DMS 273 (cell line): ENCODE measurements at regions not wholly inside any gene's neighbourhood (a gene's known extent, or its start where the extent isn't known, plus 50 kb on each side); places are given as distances from the start of the nearest gene placed in this dataset.

Experiments
- DNase-seq: peaks from one replicate; lab custom pipeline; 2025; ENCODE audit not compliant: unreplicated experiment; lab: John Stamatoyannopoulos, UW

DNA sequence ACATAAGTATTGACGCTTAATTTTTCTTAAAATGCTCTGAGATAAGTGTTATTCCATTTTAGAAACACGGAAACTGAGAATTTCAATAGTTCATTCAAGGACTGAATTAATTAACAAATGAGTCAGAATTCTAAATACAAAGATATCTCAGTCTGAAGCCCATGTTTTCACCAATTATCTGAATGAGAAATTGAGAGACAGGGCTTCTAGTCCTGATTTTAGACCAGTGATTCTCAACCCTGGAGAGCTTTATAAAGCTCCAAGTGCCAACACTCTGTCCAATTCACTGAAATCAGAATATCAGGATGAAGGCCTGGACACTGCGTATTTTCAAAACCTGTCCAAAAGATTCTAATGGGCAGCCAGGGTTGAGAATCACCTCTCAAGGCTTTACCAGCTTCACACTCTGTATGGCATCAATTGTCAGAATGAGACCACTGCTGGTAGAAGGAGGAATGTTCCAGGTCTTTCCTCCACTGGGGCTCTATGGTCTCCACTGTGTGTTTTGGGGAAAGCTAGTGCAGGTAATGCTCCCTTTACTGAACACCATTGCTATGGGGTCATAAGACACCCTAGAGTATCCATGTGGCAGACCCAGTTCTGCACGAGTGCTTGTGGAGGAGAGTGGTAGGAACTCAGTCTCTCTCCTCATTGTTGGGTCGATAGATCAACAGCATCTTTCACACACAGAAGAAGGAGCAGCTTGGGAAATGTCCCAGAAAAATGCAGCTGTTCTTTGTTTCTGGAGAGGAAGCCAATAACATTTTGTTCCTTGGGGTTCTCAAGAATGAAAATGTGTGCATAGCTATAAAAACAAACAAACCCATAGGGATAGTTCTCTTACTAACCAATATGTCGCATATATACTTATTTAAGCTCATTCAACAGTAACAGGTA lies 99.7 kb upstream of the OSMR start:
- no peak for DNase-seq

DNA sequence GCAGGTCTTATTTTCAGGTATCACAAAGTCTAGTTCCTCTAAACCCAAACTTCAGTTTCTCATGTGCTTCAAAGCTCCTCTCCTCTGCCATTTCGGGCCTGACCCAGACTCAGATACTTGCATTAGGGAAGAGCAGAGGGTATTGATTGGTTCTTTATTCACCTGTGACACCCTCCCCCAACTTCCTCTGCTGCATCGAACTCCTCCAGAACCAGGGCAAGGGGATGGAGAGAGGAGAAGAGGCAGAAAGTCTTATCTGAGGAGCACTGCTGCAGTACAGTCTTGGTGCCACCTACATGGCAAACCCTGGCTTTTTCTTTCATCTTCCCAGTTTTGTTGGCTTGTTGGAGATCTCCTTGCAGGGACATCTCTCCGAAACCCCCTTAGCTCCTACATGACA lies 96.0 kb upstream of the OSMR start:
- no peak for DNase-seq

DNA sequence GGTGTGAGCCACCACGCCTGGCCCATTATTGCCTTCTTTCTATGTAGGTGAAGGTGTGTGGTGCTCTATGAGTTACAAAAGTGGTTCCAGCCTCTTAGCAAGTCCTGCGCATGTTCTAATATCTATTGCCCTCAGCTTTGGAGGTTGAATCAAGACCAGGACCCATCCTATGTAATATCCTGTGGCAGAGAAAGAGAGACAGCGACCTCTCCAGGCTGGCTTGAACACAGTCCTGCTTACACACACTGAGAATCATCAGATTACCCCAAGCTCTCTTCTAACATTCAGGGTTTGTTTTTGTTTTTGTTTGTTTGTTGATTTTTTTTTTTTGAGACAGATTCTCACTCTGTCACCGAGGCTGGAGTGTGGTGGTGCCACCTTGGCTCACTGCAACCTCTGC lies 94.7 kb upstream of the OSMR start:
- peak; percentile 13 for DNase-seq

DNA sequence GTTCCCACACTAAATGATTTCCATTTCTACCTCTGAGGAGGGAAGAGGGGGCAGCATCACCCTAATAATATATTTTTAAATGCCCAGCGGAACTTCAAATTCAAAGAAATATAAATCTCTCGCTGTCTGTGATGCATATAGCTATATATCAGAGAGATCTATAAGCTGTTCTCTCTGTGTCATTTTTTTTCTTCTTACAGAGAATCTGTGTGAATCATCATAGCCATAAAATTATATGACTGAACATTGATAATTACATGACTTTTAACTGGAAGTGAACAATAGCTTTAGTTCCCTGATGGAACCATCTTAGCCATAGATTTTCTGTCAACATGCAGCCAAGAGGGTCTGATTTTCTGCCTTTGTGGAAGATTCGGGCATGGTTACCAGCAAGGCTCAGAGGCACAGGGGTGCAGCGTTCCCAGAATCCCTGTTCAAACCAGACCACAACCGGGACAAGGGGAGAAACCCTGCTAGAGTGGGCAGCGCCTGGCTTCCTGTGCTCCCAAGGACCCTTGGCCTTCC lies 93.7 kb upstream of the OSMR start:
- DNase-seq, result no peak

DNA sequence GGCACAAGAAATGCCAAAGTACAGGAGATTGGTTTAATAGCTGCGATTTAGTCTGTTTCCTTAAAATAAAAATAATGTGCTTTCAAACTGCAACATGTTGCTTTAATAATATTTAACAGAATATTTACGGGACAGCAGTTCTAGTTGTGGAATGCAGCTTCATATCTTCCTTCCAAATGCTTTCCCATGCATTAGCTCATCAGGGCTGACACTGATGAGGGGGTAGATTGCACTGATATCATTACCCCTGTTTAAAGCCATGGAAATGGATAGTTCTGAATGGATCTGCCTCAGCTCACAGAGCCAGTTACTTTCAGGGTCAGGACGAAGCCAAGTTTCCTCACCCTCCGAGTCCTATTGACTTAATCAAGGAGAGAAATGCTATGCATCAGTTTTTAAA lies 93.2 kb upstream of the OSMR start:
- DNase-seq, result no peak

DNA sequence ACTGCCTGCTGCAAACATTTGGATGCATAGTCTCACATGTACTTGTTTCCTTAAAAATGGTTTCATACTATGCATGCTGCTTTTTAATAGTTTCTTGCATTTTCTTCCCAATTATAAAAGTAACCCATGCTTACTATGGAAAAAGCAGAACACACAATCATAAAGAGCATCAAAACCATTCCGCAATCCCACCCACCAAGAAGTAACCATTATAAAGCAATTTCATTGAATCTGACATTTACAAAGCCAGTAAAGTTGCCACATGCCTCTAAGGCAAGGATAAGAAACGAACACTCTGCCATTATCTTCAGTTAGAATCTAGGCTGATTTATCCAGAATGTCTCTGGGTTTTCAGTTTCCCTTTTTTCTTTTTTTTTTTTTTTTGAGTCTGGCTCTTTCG lies 92.7 kb upstream of the OSMR start:
- DNase-seq, result no peak

DNA sequence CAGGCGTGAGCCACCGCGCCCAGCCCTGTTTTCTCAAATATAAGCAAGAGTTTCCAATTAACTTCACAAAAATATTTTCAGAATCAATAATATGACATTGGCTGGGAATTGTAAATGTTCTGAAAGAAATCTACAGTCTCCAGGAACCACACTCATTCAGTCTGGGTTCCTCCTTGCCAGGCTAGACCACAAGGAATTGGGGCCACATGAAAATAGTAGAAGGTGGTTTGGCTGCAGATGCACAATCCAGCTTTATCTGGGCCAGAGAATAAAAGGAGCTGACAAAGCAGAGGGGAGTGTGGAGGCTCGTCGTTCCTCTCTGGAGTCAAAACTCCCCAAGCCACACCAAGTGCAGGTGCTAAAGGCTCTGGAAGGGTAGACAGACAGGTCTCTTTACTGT lies 92.0 kb upstream of the OSMR start:
- no peak for DNase-seq

DNA sequence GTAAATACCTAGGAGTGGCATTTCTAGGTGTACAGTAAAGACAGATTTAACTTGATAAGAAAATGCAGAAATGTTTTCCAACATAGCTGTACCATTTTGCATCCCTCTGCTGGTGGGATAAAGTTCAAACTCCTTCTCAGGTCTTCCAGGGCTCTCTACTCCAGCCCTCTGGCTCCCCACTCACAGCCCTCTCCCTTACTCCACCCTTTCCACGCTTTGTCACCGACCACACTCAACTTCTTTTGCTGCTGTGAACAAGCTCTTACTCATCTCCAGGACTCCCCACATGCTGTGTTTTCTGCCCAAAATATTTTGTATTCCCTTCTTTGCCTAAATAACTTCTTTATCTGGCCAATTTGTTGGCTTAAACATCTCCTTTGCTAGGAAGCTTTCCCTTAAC lies 90.6 kb upstream of the OSMR start:
- DNase-seq, result no peak

DNA sequence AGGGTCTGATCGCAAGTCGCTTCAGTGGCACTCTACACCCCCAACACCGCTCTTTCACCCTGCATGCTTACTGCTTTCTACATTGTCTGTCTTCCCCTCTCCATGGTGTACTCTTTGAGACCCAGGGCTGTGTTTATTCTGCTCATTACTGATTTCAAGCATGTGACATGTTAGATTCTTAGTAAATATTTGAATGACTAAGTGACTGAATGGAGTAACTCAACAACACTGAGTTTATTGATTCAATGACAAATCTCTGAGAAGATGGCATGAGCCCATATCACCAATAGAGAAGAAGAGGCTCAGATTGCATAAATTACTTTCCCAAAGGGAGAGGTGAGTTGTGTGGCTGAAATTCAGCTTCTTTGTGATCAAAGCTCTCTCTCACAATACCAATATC lies 89.7 kb upstream of the OSMR start:
- no peak for DNase-seq

DNA sequence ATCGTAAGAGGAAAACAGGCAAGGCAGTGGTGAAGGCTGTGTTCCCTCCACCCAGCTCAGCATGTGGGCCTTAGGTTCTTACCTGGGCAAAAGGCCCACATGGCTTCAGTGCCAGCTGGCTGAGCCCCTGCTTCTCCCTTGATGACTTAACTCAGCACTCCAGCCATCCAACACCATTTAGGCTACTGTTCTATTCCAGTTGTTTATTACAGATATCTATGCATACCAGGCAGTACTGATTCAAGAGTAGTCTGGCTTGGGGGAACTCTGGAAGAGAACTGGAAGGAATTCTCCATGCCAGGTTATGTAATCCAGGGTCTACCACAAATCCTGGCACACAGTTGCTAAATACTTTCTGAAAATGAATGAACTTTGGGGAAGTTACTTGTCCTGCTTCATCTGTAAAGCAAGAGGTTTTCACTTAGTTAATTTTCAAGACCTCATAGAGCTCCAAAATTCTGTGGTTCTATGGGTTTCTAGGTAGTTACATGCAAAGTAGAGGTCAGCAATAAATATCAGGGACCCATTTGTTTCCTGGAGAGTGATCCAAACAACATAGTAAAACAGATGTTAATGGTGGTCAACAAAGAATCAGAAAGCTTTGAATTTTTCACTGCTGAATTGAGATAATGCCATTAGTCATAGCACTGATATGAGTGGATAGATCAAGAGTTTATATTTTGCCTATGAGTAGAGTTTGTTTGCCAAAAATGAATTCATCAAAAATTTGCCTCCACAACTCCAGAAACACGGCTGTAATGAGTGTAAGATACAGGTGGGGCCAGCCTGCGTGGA lies 88.2 kb upstream of the OSMR start:
- DNase-seq, result no peak

DNA sequence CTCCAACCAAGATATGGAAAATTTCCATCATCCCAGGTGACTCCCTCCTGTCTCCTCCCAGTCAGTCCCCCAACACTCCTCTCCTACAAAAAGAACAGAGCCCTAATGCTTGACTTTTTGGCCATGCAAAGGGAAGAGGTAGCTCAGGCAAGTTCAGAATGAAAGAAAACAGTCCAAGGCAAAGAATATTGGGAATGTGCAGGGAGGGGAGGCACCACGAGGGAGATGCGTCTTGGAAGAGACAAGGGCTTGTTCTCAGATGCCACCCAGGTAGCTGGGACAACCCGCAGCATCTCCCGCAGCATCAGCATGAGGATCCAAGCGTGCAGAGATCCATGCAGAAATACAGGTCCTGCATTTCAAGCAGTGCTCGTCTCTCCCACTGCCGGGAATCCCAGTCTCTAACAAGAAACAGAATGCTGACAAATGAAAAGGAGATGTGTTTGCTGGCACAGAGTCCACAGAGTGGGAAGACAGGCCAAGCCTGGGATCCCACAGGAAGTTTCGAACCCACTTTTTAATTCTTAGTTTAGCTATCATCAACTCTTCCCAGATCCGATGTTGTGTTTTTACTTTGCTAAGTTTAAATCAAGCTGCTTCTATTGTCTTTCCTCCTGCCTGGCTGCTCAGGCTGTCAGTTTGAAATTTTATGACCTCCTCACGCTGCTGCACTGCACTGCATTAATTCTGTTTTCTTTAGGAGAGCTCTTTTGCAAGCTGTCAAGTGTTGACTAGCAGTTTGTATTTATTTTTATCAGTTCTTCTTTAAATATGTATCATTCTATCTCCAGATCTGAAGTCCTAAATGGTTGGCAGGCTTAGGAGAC lies 86.8 kb upstream of the OSMR start:
- peak; percentile 12 for DNase-seq

DNA sequence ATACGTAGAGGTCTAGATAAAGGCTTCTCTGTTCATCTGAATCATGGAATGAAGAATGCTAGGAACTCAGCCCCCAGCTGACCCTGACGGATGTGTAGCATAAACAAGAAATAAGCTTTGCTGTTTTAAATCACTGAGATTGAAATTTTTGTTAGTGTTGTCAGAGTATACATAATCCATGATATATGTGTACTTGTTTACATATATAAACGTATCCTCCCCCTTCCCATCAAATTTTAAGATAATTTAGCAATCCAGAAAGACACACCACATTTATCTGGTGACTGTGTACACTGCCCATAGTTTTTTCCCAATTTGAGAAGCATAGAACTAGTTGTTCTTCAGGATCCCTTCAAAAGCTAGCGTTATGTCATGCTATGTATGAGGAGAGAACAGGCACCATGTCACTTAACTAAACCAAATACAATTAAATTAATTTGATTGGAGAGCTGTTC lies 80.8 kb upstream of the OSMR start:
- DNase-seq, result no peak

DNA sequence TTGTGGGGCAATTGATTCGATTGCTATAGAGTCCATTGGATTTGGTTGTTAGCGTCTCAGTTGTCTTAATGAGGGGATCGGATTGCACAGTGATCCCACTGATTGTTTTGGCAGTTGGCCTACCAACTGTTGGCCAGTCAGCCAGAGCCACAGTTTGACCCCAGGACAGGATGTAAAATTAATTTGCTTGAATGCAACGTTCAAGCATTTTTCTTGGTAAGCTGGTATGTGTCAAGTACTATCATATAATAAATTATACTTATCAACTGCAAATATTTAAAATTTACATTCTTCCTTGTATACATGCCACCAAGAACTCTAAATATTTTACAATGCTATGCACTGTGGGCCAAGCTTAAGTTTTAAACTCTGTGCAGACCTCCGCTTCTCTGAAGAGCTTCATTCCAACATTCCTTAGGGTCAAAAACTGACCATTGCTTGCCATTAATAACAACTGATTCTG lies 80.4 kb upstream of the OSMR start:
- no peak for DNase-seq

DNA sequence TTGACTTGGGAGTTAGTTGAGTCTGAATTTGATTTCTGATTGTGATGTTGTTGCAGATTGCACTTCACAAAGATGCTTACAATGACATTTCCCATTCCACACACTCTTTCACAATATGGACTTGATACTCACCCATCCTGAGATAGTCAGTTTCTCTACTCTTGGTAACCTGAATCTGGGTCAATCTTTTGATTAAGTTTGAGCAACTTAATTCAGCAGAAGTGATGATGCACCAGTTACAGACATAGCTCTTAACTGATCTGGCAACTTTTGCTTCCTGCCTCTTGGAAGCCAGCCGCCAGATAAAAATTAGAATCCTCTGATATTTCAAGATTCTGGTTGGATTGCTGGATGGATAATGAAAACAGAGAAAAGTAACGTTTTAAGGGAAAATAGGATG lies 79.7 kb upstream of the OSMR start:
- DNase-seq, result no peak

DNA sequence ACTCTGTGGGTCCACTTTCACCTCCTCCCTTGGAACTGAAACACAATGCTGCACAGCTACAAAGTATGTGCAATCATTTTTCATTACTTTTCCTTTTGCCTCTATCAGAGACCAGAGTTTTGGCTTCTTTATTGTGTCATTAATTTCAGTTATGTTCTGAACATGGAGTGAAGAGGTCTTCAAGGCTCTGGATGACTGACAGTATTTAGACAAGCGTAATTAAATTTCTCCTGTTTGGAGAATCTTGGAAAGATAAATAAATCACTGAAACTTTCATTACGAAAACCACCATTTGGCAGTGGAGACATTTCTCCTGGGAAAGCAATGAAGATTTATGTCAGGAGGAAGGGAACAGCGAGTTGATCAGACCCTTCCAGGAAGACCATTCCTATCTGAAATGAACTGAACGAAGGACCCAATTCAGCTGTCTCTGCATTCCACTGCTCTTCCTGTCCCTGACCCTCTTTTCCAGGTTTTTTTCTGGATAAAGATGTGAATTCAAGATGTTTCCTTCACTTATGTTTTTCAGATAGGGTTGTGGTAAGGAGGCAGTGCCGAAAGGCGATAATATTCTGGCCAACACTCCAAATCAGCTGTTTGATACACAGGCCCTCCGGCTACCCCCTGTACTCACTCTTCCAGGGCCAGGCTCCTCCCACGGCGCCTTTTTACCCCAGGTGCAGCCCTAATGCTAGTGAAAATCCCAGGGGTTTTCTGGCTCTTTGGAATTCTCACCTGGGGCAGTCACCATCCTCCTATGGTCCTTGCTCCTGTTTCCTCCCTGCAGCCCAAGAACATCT lies 77.2 kb upstream of the OSMR start:
- DNase-seq, result no peak

DNA sequence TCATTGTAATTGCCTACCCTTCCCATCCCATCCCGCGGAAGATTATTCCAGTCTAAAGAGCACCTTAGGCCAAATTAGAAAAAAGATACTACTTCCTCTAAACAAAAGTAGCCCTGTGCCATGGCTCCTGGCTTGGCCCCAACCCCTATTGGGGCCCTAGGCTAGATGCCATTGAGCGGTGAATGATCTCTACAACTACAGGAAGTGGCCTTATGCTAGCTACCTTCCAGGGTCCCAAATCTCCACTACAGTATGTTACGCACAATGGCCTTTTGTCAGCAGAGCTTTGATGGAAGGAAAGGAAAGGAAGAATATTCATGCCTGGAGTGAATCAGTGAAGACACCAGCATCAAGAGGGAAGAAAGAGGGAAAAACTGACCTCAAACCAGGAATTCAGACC lies 73.3 kb upstream of the OSMR start:
- no peak for DNase-seq

DNA sequence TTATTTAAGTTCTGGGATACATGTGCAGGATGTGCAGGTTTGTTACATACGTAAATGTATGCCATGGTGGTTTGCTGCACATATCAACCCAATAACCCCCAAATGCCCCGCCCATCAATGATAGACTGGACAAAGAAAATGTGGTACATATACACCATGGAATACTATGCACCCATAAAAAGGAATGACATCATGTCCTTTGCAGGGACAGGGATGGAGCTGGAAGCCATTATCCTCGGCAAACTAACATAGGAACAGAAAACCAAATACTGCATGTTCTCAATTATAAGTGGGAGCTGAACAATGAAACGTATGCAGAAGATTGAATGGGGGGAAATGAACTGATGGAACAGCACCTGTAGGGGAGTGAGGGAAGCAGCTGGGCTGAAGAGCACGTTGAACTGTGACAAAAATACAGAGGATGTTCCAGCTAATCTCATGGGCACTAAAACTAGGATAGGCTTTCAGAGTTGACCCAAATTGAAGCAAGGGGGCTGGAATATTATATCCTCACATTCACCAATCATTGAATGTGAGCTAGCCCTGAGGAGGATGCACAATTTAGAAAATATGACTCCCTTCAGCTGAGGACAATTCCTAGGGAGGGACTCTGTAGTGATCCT lies 70.5 kb upstream of the OSMR start:
- DNase-seq, result no peak

DNA sequence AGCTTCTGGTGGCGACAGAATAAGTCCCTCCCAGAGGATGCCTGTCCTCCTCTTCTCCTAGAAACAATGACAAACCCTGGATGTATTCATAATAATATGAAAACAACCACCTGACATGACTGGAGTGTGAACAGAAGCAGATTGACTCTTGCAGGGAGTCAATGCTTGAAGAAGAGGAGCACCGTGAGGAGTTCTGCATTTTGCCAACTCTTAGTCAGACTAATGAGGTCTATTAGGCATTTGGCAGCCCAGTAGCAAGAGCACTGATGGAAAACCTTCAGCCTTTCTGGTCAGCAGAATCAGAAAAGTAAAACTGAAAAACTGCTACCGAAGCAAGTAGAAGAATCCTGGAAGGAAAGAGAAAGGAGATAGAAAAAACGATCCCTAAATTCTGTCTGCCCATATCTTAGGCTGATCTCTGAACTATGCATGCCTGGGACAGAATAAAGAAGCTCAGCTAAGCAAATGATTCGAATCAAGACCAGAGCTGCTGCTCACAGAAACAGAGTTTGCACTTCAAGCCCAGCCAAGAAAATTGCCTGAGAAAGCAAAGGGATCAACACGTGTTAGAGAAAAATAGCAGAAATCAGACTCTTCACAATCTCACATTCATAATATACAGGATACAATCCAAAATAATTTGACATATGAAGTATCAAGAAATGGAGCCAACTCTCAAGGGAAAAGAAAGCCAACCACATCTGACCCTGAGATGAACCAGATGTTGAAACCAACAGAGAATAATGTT lies 69.5 kb upstream of the OSMR start:
- DNase-seq, result no peak

DNA sequence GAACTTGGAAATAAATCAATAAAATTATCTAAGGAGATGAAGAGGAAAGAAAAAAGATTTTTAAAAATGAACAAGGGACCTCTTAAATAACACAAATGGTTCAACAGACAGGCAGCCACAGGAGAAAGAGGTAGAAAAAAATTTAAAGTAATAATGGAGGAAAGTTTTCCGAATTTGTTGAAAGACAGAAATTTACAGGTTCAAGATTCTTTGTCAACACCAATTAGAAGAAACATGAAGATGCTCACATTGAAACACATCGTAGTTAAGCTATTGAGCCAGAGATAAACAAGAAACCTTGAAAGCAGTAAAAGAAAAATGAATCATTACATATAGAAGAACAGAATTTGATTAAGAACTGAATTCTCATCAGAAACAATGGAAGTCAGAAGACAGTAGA lies 68.7 kb upstream of the OSMR start:
- DNase-seq, result no peak
